ENCODE measurements at regions not wholly inside any gene's neighbourhood (a gene's known extent, or its start where the extent isn't known, plus 50 kb on each side); places are given as distances from the start of the nearest gene placed in this dataset.

DNA sequence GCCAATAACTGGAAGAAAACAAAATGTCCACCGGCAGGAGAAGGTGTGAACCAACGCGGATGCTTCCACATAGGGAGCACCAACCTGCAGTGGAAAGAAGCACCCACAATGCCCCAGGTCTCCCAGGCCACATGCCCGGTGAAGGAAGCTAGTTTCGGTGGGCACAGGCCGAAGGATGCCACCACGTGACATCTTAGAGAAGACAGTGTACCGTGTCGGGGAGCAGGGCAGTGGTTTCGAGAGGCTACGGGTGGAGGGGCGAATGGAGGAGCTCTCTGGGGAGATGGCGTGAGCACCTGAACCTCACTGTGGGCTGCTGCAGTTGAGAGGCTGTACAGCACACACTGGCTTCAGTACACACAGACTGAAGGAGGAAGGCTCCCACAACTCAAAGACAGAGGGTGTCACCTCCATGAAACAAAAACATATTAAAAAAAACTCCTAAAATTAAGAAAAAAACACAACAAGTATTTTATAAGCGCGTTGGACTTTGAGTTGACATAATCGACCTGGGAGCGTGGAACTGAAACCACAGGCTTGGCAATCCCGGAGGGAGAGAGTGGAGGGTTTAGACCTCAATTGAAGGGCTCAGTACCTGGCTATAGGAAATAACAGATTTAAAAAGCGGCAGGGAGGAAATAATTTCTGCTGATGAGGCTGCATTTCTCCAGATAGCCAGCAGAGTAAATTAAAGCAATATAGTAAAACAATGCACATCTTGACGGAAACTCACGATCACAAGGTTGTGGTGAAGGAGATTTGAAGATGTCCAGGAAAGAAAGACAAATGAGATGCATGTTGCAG lies 160.1 kb downstream of the RTP5 start:
- TF ChIP-seq, protein P1, sequence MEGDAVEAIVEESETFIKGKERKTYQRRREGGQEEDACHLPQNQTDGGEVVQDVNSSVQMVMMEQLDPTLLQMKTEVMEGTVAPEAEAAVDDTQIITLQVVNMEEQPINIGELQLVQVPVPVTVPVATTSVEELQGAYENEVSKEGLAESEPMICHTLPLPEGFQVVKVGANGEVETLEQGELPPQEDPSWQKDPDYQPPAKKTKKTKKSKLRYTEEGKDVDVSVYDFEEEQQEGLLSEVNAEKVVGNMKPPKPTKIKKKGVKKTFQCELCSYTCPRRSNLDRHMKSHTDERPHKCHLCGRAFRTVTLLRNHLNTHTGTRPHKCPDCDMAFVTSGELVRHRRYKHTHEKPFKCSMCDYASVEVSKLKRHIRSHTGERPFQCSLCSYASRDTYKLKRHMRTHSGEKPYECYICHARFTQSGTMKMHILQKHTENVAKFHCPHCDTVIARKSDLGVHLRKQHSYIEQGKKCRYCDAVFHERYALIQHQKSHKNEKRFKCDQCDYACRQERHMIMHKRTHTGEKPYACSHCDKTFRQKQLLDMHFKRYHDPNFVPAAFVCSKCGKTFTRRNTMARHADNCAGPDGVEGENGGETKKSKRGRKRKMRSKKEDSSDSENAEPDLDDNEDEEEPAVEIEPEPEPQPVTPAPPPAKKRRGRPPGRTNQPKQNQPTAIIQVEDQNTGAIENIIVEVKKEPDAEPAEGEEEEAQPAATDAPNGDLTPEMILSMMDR (IDR thresholded peaks at IDR 0.05; ENCODE audit: low read depth, low read length), result 0 out of 2 replicates have a peak, but pooled peaks have one; percentile 4
- Histone ChIP-seq H3K4me1 (no peaks in the 10 kb centered on the region), H3K36me3 (no peaks in the 10 kb centered on the region), H3K9me3 (no peaks in the 10 kb centered on the region), H3K4me3 (ENCODE audit: low read depth, low read length) (no peak overlapping the region), H3K27me3 (peaks cover 6% of the 10 kb centered on the region; the same call in 1 of the 2 replicates)
- no peak for DNase-seq

DNA sequence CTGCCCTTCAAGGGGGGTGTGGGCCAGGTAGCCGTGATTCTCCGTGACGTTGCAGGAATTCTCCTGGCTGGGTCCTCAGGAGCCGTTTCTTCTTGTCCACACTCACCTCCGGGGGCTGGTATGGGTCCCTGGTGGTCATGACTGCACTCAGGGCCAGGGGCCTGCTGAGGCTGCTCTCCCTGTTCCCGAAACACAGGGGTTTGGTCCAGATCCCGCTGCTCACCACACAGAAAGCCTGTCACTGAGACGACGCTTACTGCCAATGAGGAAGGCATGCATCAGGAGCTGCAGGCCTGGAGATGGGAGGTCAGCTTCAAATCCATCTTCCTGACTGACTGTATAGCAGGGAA lies 160.7 kb downstream of the RTP5 start:
- no peak for DNase-seq
- Histone ChIP-seq H3K27me3 (peaks cover 6% of the 10 kb centered on the region; the same call in 1 of the 2 replicates), H3K4me1 (no peaks in the 10 kb centered on the region)

DNA sequence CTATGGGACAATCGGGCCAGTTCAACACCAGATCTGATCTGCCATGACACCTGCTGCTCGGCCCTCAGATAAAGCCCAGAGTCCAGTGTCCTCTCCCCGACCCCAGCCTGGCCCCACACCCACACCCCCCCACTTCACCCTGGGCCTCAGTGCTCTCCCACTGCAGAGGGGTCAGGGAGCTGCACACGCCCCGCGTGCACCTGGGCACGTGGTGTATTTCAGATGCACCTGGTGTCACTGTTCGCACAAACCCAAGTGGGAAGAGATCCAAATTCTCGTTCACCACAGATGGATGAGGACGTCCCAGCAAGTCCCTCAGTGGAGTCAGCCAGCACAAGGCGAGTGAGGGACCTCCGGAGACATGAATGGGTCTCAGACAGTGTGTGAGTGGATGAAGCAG lies 161.3 kb downstream of the RTP5 start:
- H3K4me1 ChIP-seq, result no peaks in the 10 kb centered on the region
- DNase-seq, result no peak
- no peak overlapping the region for H3K4me3 ChIP-seq (ENCODE audit: low read depth, low read length)
- no peaks in the 10 kb centered on the region for H3K36me3 ChIP-seq
- TF ChIP-seq, protein P1 (IDR thresholded peaks at IDR 0.05; ENCODE audit: low read depth, low read length), result no peak
- peaks cover 6% of the 10 kb centered on the region; the same call in 1 of the 2 replicates for H3K27me3 ChIP-seq
- no peaks in the 10 kb centered on the region for H3K9me3 ChIP-seq

More for the DNA sequence above, 160.7 kb downstream of the RTP5 start:
- Histone ChIP-seq H3K36me3 (no peaks in the 10 kb centered on the region), H3K9me3 (no peaks in the 10 kb centered on the region), H3K4me3 (ENCODE audit: low read depth, low read length) (no peak overlapping the region)
- TF ChIP-seq, protein P1 (IDR thresholded peaks at IDR 0.05; ENCODE audit: low read depth, low read length), result no peak

DNA sequence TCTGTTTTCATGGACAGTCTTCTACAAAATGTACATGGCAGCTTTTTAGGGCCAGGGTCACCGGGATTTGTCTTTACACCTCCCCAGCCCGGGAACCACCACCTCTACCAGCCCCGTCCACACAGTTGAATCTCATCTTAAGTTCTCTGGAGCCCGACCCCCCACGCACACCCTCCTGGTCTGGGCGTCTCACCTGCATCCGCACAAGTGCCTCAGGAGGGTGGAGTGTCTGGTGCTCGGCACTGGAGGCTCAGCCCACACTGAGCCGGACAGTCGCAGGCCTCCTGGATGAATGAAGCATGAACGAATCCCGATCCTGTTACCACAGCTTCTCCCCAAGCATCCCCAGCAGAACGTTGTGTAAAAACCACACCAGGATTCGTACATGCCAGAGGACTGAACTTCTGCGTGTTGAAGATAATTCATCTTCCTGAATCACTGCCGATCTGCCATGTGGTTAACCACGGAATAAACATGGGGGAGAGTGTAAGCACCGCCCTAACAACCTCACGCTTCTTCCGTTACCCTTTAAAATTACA lies 162.0 kb downstream of the RTP5 start:
- Histone ChIP-seq H3K4me1 (no peaks in the 10 kb centered on the region), H3K36me3 (no peaks in the 10 kb centered on the region), H3K27me3 (peaks cover 6% of the 10 kb centered on the region; the same call in 1 of the 2 replicates), H3K4me3 (ENCODE audit: low read depth, low read length) (no peak overlapping the region), H3K9me3 (no peaks in the 10 kb centered on the region)
- DNase-seq, result no peak
- TF ChIP-seq, protein P1 (IDR thresholded peaks at IDR 0.05; ENCODE audit: low read depth, low read length), result no peak

DNA sequence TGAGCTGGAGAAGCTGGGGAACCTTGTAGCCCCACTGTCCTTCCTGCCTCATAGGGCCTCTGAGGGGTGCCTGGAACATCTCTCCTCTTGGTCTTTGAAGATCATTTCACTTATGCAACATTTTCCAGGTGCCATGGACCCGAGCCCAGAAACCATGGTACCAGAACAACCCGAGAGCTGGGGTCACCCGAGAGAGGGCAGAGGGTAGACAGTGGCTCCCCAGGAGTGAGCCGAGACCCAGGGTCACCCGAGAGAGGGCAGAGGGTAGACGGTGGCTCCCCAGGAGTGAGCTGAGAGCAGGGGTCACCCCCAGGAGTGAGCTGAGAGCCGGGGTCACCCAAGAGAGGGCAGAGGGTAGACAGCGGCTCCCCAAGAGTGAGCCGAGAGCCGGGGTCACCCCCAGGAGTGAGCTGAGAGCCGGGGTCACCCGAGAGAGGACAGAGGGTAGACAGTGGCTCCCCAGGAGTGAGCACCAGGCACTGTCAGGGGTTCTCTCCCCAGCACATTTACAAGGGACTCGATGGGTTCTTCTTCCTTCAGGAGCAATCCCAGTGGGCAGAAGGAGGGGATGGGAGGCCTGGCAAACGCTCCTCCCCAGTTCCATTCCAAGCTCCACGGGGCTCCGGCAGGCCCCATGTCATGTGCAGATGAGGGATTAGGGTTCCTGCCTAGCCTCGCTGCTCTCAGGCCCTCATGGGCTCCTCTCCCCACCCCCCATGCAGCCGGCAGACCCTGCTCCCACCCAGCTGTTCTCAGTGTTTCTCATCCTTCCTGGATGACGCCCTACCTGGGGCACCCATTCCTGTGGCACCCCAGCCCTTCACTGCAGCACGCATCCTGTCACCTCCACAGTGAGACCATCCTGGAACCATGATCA lies 163.5 kb downstream of the RTP5 start:
- no peaks in the 10 kb centered on the region for H3K36me3 ChIP-seq
- H3K27me3 ChIP-seq, result peaks cover 6% of the 10 kb centered on the region; the same call in 1 of the 2 replicates
- H3K9me3 ChIP-seq, result no peaks in the 10 kb centered on the region
- DNase-seq, result no peak
- H3K4me3 ChIP-seq (ENCODE audit: low read depth, low read length), result no peak overlapping the region
- H3K4me1 ChIP-seq, result no peaks in the 10 kb centered on the region
- TF ChIP-seq, protein P1 (IDR thresholded peaks at IDR 0.05; ENCODE audit: low read depth, low read length), result no peak

Measured in BE2C (cell line).